ENCODE measurements at regions not wholly inside any gene's neighbourhood (a gene's known extent, or its start where the extent isn't known, plus 50 kb on each side); places are given as distances from the start of the nearest gene placed in this dataset.

DNA sequence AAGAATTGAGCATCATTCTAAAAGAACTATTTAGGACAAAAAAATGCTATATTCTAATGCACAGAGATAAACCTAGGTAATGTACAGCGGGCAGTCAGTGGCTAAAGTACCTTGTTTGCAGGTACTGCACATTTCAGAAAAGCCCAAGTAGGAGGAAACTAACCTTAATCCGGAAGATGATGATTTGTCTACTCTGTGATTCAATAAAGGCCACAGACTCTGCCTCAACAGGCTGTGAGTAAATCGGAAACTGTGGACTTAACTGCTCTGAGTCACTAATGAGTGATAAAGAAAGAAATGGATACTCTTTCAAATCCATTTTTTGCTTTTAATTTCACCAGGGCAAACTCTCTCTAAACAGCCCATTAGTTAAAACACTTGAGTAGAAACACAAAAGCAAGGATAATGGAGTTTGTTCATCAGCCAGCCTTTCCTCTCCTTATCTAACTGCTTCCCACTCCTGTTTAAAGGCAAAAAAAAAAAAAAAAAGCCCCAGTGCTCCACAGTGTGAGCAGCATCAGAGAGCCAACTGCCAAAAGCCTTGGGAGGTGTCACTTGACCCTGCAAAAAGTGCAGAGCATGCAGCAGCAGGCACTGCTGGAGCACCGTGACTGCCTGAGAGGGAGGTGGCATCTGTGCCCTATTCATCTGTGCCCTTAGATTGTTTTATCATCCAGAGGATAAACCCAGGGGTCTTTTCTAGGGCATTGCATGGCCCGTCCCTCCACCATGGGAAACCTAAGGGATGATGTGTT, 187.7 kb downstream of the SATB1 start:
- TF ChIP-seq CTCF (IDR thresholded peaks at IDR 0.05) = no peak
- ATAC-seq (ENCODE audit: low FRiP score) (no peak), DNase-seq (ENCODE audit: low spot score) (no peak)

- TF ChIP-seq CTCF (IDR thresholded peaks at IDR 0.05) = no peak
- DNase-seq (ENCODE audit: low spot score) = no peak
- no peak for ATAC-seq (ENCODE audit: low FRiP score)
These were observed 188.4 kb downstream of the SATB1 start for GRCh38 chr3:18236726-18237125.

DNA sequence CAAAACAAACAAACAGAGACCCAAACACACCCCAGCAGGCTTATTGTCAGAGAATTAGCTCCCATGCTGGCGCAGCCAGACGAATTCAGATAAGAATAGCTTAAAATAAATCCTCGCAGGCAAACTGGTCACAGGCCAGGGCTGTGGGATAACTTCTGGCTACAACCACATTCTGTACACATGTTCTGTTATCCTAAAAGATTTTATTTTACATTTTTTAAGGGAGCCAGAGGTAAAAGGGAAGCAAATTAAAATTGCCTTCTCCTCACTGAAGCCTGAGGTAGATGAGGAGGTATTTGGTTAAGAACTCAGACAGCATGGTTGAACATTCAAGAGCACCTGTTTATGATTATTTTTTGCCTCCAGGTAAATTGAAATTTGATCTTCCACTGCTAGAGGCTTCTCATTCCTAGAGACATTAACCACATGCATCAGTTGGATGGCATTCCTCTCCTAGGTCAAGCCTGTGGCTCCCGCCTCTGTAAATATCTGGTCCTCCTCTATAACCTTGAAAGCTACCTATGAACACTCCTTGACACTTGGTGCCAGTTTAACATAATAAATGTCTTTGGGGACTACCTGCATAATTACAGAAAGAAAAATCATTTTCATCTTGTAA, 190.3 kb downstream of the SATB1 start:
- DNase-seq (ENCODE audit: low spot score) = no peak
- no peak for ATAC-seq (ENCODE audit: low FRiP score)
- no peak for TF ChIP-seq CTCF (IDR thresholded peaks at IDR 0.05)

GRCh38 chr3:18233987-18234716, 191.0 kb downstream of the SATB1 start:
- no peak for ATAC-seq (ENCODE audit: low FRiP score)
- no peak for DNase-seq (ENCODE audit: low spot score)
- no peak for TF ChIP-seq CTCF (IDR thresholded peaks at IDR 0.05)

DNA sequence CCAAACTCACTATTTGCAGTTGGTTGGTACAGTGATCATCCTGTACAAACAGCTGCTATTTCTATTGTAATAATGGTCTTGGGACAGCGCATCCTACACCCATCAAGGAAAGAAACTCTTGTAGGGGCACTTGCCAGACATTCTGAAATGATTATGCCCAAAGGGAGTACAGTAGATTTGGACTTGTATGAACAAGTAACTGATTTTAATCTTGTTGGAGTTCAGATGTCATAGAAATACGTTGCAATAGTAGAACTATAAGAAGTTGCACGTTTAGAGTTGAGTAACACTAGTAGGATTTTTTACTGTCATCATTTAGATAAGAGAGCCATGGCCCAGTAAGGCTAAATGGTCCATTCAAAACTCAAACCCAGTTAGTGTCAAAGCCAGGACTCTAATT, 192.8 kb downstream of the SATB1 start:
- DNase-seq (ENCODE audit: low spot score) = no peak
- TF ChIP-seq CTCF (IDR thresholded peaks at IDR 0.05) = no peak
- no peak for ATAC-seq (ENCODE audit: low FRiP score)

GRCh38 chr3:18228060-18228459, 197.1 kb downstream of the SATB1 start:
- no peak for TF ChIP-seq CTCF (IDR thresholded peaks at IDR 0.05)
- ATAC-seq (ENCODE audit: low FRiP score) (no peak), DNase-seq (ENCODE audit: low spot score) (no peak)
